HCEC 1CT (cell line): ENCODE measurements at regions not wholly inside any gene's neighbourhood (a gene's known extent, or its start where the extent isn't known, plus 50 kb on each side); places are given as distances from the start of the nearest gene placed in this dataset.
"Not testable (repeated sequence)": the region's sequence is repeated elsewhere in the genome, so short reads cannot be mapped to it uniquely, and the experiment has no call there.

Source experiments
- DNase-seq: peaks from one replicate; pipeline ENCODE4 v3.0.0-alpha.2; 2017

DNA sequence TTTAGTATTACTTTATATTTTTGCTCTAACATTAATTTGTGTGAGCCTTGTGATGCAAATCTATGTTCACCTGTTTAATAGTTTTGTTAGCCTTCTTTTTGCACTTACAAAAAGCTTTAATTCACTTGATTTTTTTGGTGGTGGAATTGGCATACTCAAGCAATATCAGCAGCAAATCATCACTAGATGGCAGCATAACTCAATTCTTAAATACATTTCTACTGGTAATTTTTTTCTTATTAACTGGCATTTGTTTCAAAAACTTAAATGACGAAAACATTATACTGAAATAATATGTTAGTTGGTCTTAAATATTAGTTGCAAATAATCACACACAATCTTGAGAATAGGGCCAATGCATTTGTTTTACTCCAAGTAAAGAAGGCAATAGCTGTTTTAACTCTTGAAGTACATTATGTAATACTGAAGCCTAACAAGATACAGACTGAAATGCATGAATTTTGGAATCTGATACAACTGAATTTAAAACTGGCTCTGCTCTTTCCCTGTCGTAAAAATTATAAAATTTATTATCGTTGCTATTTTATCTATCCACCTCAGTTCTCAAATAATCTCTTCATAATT, 151.5 kb downstream of the ATXN7L3B start:
- peak; percentile 45 for DNase-seq

DNA sequence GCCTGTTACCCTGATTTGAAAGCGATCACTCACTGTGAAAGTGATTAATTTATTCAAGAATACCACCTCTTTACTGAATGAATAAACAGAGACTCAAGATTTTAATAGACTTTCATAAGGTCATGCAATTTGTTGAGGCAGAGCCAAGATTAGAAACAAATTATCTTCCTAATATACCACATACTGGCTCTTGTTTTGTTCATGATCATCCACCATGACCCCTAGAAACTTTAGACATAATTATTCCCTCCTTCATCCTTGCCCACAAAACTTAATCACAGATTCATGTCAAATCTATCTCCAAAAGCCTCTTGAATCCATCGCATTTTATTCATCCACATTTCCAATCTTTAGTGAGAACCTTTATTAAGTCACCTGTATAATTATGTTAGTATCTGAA, 152.3 kb downstream of the ATXN7L3B start:
- DNase-seq = no peak

DNA sequence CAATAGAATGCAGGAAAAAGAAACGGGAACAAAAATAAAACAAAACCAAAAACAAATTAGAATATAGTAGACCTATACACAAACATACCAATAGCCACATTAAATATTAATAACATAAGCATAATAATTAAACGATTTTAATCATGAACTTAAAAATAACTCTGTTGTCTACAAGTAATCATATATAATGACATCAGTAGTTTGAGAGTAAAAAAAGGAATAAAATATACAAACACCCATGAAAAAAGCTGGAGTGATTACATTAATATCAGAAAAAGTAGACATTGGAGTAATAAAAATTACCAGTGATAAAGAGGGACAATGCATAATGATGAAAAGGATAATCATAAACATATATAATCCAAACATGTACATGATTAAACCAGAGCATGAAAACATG, 181.8 kb downstream of the ATXN7L3B start:
- DNase-seq = no peak

DNA sequence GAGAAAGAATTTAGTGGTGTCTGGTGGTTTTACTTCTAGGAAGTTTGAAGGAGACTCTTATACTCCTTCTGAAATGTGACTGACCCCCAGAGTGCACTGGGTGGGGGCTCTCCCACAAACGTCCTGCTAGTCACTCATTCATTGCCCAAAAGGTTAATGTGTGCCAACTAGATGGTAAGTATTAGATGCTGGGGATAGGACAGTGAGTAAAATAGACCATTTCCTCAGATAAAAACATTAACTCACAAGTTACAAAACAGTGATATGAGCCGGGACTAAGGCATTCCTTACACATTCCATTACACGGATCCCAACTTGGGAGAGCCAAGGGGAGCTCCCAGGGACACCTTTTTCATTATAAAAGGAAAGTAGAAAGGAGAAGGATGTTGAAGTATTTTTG, 185.1 kb downstream of the ATXN7L3B start:
- no peak for DNase-seq

DNA sequence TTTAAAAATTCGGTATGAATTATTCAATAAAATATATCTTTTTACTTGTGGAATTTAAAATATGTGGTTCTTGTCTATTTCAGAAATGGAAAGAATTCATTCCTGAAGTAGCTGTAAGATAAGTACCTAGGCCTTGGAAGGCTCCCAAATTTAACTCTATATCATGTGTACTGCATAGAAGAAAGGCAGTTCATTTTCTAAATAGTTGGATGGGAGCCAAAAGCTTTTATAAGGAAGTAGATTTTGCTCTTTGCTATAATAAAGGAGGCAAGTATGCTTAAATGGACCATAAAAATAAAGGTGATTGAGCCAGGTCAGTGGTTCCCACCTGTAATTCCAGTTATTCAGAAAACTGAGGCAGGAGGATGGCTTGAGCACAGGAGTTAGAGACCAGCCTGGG, 187.5 kb downstream of the ATXN7L3B start:
- no peak for DNase-seq

DNA sequence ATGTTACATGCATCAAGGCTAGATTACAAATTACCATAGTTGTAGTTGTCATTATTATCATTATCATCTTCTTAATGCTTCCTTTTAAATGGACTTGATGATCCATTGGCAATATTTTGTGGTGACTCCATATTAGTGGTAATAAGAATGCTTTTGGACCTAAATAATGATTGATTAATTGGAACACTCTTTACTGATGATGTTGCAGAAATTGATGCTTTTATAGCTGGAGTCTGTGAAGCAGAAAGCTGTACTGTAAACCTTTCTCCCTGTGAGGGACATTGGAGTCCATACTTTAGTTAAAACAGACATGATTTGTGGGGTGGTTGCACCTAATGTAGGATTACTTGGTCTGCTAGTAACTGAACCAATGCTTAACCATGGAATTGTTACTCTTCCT, 190.4 kb downstream of the ATXN7L3B start:
- DNase-seq = no peak

DNA sequence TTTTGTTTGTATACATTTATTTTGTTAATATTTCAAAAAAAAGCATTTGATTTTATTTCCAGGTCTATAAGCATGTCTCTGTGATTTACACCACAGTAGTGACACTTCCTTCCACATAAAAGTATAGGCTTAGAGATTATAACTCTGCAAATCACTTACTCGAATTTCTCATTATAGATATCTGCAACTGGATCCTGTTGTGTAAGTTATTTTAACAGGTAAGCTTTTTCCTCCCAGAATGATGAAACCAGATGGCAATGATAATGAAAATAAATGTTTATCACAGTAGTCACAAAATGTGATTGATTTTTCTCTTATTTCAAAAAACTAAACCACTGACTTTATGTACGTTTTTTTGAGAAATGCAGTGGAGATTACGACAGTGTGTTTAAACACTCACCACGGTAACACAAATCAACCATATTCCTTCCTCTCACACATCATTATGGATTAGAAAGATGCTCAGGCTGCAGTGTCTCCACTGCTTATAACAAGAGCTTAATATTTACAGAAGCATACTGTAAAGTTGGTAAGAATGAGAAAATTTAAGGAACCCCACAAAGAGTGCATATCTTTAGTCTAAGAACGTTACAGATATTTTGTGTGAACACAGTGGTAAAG, 194.6 kb downstream of the ATXN7L3B start:
- DNase-seq = no peak

DNA sequence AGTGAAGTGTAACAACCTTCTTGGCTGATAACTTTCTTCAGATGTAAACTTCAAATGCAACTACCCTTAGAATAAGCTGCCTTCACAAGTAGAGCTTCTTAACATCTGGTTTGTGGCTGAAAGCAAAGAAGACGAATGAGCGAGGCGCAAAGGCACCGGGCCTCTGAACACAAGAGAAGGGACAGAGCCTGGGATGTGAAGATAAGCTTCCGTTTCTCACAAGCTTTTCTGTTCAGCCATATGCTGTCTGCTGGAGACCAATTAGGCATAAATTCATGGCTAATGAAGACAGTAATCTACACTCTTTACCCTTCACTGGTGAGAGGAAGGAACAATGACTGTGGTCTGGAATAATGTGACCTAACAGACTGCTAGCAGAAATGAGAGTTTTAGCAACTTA, 195.2 kb downstream of the ATXN7L3B start:
- no peak for DNase-seq

DNA sequence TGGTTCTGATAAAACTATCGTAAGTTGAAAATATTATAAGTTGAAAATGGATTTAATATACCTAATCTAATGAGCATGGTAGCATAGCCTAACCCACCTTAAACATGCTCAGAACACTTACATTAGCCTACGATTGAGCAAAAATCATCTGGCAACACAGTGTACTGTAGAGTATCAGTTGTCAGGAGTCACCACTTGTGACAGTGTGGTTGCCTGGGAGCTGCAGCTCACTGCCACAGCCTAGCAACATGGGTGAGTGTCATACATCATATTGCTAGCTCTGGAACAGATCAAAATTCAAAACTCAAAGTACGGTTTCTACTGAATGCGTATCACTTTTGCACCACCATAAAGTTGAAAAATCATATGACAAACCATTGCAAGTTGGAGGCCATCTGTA, 203.5 kb downstream of the ATXN7L3B start:
- no peak for DNase-seq

DNA sequence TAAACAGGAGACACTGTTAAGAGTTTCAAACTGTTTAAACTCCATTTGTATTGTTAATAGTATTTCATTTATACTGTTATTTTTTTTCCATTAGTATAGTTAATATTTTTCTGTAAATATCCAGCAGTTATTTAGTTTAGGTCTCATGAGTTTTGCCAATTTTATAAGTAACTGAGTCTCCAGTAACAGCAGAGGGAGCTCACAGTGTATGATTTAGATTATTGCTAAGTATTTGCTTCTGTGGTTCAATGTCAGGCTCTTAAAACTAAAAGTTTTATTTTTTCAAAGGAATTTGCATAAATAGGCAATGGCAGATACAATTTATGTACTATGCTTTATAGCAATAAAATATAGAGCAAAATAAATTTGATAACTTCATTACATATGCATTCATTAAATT, 209.7 kb downstream of the ATXN7L3B start:
- DNase-seq = peak; percentile 19

DNA sequence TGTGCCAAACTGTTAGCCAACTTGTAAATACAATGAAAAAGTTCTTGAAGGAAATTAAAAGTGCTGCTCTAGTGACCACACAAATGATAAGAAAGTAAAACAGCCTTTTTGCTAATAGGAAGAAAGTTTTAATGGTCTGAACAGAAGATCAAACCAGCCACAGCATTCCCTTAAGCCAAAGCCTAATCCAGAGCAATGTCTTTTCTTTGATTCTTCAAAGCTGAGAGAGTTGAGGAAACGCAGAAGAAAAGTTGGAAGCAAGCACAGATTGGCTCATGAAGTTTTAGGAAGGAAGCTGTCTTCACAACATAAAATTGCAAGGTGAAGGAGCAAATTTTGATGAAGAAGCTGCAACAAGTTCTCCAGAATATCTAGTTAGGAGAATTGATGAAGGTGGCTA, 213.8 kb downstream of the ATXN7L3B start:
- DNase-seq = no peak

DNA sequence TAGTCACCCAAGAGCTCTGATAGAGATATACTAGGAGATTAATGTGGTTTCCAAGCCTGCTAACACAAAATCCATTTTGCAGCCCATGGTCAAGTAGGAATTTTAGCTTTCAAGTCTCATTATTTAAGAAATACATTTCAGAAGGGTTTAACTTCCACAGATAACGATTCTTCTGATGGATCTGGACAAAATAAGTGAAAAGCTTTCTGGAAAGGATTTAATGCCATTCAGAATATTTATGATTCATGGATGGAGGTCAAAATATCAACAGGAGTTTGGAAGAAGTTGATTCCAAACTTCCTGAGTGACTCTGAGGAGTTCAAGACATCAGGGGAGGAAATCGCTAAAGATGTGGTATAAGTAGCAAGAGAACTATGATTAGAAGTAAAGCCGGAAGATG, 214.6 kb downstream of the ATXN7L3B start:
- DNase-seq = no peak

DNA sequence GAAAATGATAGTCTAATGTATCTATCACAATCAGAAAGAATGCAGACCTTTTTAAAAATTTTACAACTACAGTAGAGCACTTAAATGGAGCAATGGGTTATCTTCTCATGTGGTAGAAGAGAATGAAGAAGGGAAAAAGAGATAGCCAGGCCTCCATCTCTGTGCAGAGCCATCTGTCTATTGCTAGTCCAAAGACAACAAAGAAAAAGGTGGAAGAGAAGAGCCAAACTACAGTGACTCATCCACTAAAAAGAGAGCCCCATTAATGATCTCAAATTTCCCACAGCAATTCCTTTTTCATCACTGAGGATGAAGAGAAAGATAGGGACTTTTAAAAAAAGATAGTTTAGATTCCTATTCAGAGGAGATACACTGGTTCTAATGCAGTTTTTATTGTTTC, 232.9 kb downstream of the ATXN7L3B start:
- no peak for DNase-seq

DNA sequence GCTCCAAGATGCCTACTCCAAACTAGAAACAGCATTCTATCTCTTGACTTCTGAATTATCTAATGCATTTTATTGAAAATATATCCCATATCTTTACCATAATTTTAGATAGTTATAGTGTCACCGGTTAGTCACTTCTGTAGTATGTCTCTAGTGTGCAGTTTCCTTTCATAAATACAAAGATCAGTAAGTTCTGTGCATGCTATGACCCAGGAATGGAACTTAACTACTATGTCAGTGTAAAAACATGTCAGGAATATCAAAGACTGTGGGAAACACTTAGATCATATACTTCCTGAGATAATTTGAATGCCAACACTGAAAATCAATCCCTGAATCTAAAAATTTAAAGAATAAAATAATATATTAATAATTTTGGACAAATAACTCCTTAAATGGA, 237.6 kb downstream of the ATXN7L3B start:
- no peak for DNase-seq

DNA sequence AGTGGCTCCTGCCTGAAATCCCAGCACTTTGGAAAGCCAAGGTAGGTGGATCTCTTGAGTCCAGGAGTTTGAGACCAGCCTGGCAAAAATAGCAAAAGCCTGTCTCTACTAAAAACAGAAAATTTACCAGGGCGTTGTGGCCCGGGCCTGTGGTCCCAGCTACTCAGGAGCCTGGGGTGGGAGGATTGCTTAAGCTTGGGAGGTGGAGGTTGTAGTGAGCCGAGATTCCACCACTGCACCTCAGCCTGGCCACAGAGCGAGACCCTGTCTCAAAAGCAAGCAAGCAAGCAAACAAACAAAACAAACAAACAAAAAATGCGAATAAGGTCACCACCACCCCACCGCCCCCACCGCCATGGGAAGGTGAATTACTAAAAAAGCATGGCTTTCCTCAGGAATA, 238.7 kb downstream of the ATXN7L3B start:
- DNase-seq = no peak

DNA sequence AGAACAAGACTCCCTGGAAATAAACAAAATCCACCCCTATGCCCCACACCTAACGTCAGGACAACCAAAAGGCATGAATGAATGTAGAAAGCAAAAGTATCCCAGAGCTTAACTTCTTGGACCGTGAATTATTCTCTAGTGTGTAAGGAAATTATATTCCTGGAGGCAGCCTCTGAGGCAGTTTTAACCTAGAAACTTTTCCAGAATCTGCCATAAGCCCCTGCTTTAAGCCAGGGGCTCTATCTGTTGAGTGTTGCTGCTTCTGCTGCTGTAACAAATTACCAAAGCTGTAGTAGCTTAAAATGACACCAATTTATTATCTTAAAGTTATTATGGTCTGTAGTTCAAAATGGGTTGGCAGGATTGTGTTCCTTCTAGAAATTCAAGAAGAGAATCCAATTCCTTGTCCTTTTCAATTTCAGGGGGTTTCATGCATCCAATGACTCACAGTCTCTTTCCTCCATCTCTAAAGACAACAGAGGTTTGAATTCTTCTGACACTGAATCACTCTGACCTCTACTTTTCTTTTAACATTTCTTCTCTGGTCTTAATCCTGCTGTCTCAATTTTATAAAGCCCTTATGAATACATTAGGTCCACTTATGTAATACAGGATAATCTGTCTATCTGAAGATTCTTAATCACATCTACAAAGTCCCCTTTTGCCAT, 242.7 kb downstream of the ATXN7L3B start:
- DNase-seq = peak; percentile 49

DNA sequence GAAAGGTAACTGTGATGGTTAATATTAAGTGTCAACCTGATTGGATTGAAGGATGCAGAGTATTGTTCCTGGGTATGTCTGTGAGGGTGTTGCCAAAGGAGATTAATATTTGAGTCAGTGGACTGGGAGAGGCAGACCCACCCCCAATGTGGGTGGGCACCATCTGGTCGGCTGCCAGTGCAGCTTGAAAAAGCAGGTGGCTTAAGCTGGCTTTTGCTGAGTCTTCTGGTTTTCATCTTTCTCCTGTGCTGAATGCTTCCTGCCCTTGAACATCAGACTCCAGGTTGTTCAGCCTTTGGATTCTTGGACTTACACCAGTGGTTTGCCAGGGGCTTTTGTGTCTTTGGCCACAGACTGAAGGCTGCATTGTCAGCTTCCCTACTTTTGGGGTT, 243.2 kb downstream of the ATXN7L3B start:
- DNase-seq = not testable (repeated sequence)

DNA sequence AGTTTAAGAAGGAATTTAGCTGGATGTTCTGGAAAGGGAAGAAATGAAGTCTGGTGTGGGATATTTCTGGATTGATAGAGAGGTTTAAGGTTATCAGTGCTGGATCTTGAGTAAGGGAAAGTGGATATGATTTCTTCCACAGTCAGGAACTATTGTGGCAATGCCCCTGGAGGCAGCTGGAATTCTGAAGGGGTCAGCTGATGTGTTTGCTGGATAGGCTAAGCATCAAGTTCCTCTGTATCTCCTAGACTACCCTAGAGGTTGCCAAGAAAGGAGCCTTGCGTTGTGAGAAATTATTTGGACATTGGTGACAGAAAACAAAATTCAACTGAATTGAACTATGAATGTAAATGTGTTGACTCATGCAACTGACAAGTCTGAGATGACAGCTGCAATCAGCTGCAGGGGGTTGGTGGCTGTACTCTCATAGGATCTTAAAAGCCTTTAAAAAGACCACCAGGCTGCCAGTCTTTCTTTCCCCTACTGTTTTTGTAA, 244.4 kb downstream of the ATXN7L3B start:
- DNase-seq = no peak

DNA sequence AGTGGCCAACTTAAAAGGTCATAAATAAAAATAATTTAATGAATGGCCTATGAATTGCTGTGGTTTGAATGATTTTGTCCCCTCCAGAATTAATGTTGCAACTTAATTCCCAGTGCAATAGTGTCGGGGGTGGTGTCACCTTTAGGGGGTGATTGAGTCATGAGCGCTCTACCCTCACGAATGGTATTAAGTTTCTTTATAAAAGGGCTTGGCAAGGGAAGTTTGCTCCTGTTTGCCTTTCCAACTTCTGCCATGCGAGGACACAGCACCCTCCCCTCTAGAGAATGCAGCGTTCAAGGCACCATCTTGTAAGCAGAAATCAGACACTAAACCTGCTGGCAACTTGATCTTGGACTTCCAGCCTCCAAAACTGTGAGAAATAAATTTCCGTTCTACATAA, 253.3 kb downstream of the ATXN7L3B start:
- DNase-seq = no peak

DNA sequence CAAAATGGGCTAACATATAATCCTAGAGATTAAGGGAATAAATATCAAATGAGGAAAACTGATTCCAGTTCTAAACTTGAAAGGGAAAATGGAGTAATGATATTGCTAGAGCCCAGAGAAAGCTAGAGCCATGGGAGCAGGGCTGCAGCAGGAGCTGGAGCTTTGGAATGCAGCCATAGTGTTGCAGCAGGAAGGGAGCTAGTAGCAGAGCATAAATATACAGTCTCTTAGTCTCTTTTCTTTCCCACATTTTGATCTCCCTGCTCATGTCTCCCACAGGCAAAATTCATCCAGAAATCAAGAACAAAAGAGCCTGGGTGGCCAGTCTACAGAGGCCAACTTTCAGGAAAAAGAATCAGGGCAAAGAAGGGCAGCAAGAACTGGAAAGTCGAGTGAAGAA, 253.7 kb downstream of the ATXN7L3B start:
- DNase-seq = no peak

DNA sequence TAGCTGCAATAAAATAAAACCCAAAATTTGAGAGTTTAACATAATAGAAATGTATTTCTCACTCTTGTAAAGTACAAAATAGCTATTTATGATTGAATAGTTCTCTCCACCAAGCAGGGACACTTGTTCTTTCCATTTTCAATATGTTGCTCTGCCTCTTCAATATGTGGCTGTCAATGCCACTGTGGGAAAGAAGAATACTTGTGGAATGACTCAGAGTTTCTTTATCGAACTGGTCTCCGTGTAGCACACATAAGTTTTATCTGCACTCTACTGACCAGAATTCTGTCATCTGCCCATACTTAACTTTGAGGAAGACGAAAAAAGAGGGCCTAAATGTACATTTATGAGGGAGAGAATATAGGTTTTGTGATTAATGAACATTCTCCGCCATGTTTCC, 256.9 kb downstream of the ATXN7L3B start:
- DNase-seq = no peak

DNA sequence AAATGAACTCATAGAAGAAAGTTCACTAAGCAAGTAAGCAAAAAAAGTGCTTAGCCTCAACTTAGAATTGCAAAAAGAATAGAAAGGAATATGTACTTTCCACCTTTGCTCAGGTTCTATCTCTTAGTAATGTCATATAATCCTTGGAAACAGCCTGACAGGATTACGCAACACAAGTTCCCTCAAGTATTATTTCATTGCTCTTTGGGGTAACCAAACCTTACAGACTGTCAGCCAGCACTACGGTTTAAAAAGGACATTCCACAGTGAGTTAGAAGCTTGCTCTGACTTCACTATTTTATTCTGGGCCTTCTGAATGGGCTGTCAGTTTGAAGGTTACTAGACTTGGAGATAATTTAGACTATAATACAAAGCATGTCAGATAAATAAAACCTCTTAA, 264.0 kb downstream of the ATXN7L3B start:
- DNase-seq = peak; percentile 21

DNA sequence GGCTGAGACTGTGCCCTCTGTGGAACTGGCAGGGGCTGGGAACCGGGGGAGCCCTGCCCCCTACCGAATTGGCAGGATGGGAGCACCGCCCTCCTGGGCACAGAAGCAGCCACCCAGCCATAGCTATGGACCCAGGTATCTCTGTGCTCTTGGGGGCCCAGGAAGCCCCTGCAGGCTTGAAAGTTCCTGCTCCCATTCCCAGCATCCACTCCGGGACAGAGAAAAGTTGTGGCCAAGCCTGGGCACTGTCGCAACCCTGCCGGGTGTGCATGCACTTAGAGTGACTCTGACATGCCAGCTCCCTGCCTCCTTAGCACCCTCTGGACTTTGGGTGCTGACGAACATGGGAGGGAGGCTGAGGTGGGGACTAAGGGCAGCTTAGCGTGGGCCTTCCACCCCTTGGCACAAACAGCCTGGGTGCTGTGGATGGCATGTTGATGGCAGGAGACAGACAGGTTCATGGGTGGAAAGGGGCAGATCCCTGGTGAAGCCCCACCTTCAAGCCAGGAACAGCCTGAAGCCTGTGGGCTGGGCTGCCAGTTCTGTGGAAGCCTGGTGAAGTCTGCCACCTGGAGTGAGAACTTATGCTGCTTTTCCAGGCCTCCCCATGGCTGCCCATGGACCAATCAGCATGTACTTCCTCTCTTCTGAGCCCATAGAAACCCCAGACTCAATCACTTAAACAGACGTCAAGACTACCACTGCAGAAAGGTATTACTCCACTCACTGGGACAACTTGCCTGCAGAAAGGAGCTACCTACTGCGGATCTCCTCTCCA, 279.0 kb downstream of the ATXN7L3B start:
- DNase-seq = no peak

DNA sequence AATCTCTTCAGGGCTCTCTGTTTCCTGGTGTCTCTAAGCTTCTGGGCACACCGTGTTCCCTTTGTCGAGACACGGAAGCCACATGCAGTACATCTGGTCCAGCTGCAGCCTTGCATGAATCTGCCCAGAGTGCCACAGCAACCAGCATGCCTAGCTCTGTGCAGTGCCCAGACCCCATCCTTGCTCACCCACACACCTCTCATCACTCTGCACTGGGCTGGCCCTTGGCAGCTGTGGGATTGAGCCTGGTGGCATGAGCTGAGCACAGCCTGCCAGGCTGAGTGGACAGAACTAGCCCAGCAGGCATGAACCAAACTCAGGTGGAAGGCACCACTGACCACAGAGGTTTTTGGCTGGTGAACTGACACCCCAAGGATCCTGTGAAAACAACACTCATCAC, 279.9 kb downstream of the ATXN7L3B start:
- no peak for DNase-seq
